ENCODE measurements at regions not wholly inside any gene's neighbourhood (a gene's known extent, or its start where the extent isn't known, plus 50 kb on each side); places are given as distances from the start of the nearest gene placed in this dataset.

DNA sequence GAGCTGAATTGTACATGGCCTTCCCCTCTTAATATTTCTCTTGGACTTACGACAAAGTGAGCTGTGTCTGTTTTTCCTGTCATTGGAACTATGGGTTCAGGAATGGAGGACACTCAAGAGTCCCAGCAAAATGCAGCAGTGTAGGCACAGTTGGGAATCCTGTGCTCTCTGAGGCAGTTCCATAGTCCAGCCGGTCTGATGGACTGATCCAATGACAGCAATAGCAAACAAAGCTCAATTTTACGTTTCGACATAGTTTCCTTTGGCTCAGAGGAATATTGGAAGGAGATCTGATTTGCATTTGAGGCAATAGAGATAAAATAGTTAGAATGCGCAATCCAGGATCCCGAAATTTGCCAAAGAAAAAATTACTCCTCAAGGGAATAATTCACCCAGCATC, 276.9 kb upstream of the CNTN3 start:
- no peak overlapping the region for H3K27ac ChIP-seq
- TF ChIP-seq ZFX (IDR thresholded peaks at IDR 0.05), result no peak
- TF ChIP-seq, protein P1, sequence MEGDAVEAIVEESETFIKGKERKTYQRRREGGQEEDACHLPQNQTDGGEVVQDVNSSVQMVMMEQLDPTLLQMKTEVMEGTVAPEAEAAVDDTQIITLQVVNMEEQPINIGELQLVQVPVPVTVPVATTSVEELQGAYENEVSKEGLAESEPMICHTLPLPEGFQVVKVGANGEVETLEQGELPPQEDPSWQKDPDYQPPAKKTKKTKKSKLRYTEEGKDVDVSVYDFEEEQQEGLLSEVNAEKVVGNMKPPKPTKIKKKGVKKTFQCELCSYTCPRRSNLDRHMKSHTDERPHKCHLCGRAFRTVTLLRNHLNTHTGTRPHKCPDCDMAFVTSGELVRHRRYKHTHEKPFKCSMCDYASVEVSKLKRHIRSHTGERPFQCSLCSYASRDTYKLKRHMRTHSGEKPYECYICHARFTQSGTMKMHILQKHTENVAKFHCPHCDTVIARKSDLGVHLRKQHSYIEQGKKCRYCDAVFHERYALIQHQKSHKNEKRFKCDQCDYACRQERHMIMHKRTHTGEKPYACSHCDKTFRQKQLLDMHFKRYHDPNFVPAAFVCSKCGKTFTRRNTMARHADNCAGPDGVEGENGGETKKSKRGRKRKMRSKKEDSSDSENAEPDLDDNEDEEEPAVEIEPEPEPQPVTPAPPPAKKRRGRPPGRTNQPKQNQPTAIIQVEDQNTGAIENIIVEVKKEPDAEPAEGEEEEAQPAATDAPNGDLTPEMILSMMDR (conservative IDR thresholded peaks at IDR 0.05), result no peak

DNA sequence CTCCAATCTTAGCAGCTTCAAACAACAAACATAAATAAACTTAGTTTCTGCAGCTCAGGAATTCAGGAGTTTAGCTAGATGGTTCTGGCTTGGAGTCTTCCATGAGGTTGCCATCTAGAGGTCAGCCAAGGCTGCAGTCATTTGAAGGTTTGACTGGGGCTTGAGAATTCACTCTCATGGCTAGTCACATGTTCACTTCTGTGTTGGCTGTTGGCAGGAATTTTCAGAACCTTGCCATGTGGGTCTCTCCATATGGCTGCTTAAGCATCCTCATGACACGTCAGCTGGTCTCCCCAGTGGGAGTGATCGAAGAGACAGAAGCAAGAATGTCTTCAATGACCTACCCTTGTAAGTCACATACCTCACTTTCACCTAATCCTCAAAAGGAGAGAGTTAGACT, 269.2 kb upstream of the CNTN3 start:
- TF ChIP-seq, protein P1 (conservative IDR thresholded peaks at IDR 0.05), result peak; percentile 65
- TF ChIP-seq ZFX (IDR thresholded peaks at IDR 0.05), result no peak
- no peak overlapping the region for H3K27ac ChIP-seq

DNA sequence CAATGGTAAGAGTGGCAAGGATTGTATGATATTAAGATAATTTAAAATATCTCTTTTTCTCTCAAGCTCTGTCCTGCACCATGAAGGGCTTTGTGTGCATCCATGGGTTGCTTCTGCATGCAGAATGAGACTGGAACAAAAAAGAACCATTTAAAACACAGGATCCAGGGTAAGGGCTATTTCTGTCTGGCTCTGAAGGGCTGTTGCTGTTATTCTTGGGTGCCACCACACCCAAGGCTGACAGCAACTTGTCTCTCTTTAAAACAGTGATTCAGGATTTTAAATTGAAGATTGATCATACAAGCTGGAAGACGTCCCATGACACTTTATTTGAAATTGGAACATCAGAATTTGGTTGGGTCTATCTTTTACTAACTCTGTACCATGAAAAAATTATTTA, 268.8 kb upstream of the CNTN3 start:
- no peak for TF ChIP-seq ZFX (IDR thresholded peaks at IDR 0.05)
- TF ChIP-seq, protein P1 (conservative IDR thresholded peaks at IDR 0.05), result no peak
- no peak overlapping the region for H3K27ac ChIP-seq

DNA sequence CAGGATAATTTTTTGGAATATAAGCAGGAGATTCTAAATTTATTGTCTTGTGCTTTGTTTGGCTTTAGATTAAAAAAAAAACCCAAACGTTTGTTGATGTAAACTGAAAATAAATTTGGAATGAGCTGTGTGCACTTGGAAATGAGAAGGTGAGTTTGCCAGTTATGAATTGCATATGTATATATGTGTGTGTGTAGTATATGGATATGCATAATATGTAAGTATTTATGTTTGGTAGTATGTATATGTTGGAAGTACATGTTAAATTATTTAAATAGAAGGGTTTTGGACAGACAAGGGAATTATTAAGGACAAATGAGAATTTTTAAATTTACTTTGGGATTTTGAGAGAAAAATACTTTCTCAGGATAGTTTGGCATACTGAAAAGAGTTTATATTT, 265.8 kb upstream of the CNTN3 start:
- no peak overlapping the region for H3K27ac ChIP-seq
- TF ChIP-seq, protein P1 (conservative IDR thresholded peaks at IDR 0.05), result no peak
- no peak for TF ChIP-seq ZFX (IDR thresholded peaks at IDR 0.05)

DNA sequence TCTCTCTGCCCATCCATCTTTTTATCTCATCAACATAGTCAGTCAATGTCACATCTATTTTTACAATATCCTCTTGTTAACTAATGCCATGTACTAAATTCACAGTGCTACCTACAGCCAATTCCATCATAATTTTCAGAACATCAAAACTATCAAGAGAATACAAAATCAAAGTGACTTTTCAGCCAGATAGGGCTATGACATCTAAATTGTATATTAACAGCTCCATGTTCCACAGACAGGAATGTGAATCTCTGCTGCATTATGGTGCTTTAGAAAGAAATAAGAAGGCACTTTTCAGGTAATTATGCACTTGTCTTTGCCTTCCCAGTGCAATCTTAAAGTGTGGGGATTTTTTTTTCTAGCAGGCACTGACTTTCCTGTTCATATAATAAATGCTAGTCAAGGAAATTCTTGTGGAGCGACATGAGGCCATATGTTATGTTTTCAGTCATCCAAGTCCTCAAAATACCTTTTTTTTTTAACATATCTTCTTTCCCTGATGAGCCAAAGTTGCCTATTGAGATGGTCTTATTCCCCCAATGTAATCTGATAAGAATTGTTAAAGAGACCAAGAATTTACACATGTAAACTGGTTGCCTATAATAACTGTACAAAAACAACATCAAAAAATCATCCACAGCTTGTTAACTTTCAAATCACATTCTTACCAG, 252.0 kb upstream of the CNTN3 start:
- TF ChIP-seq, protein P1 (conservative IDR thresholded peaks at IDR 0.05), result no peak
- no peak for TF ChIP-seq ZFX (IDR thresholded peaks at IDR 0.05)
- H3K27ac ChIP-seq, result no peak overlapping the region

DNA sequence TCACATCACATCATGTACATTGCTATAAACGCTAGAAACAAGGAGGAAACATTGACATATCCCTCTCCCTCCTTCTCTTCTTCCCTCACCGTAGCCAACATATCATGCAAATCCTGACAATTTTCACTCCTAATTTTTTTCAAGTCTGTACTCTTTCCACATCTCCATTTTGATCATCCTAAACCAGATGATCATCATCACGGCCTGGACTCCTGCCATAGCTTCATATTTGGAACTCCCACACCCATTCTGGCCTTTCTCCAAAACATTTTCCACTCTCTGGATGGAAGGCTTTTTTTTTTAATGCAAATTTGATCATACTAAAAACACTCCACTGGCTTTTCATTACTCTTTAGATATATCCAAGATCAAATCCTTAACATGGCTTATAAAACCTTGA, 248.0 kb upstream of the CNTN3 start:
- TF ChIP-seq, protein P1 (conservative IDR thresholded peaks at IDR 0.05), result no peak
- no peak for TF ChIP-seq ZFX (IDR thresholded peaks at IDR 0.05)
- no peak overlapping the region for H3K27ac ChIP-seq

DNA sequence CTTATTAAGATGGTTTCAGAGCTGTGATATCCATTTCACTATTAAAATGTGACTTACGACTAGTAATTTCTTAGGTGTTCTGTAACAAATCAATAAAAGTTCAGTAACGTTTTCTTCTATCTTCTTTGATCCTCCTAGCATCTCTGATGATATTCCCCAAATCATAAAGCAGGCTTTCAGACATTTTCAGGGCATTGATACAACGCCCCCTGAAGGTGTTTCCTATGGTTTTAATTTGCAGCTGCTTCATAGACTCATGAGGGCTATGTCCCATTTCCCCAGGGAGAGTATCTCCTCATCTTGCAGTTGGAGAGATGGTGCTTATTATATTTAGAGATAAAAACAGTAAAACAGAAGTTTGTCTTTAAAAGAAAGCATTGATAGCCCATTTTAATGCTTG, 246.8 kb upstream of the CNTN3 start:
- TF ChIP-seq, protein P1 (conservative IDR thresholded peaks at IDR 0.05), result no peak
- H3K27ac ChIP-seq, result no peak overlapping the region
